ENCODE measurements at regions not wholly inside any gene's neighbourhood (a gene's known extent, or its start where the extent isn't known, plus 50 kb on each side); places are given as distances from the start of the nearest gene placed in this dataset.

- TF ChIP-seq EZH2 (IDR thresholded peaks at IDR 0.05; ENCODE audit: low read depth) (no peak), CTCF (conservative IDR thresholded peaks at IDR 0.05) (no peak)
- no peak overlapping the region for H3K27ac ChIP-seq
- H3K4me1 ChIP-seq (replicated peaks; ENCODE audit: insufficient read depth), result no peaks in the 10 kb centered on the region
- no peaks in the 10 kb centered on the region for H3K36me3 ChIP-seq (ENCODE audit: low read depth)
- H3K27me3 ChIP-seq (ENCODE audit: insufficient read depth, low read depth), result peaks cover 38% of the 10 kb centered on the region
- no TSS peak for BruUV-seq (replicated peaks)
- H3K4me2 ChIP-seq, result no peak overlapping the region
- intact Hi-C loops (cut with micrococcal nuclease; ENCODE audit: unreplicated experiment), result loop anchor here (5.0 kb wide), 1 partner anchor 1742 kb away; no protein-coding TSS in a partner anchor
- H2AFZ ChIP-seq, result no peak overlapping the region
- no peak overlapping the region for H3K4me3 ChIP-seq
- ChIA-PET CTCF (no interaction called here), POLR2A (ENCODE audit: unreplicated experiment) (no interaction called here)
- no peaks in the 10 kb centered on the region for H3F3A ChIP-seq (ENCODE audit: insufficient read depth, low read depth)
- no peaks in the 10 kb centered on the region for H3K9me2 ChIP-seq (ENCODE audit: insufficient read depth)
- H4K20me1 ChIP-seq (ENCODE audit: insufficient read depth), result no peaks in the 10 kb centered on the region
- H3K9me3 ChIP-seq (ENCODE audit: insufficient read depth, low read depth), result no peaks in the 10 kb centered on the region
- H3K79me2 ChIP-seq (ENCODE audit: low read depth), result no peaks in the 10 kb centered on the region
- no peak for DNase-seq
Measured at GRCh38 chr18:72674710-72675109, 130.6 kb upstream of the CBLN2 start.

GRCh38 chr18:72673242-72673641, 129.1 kb upstream of the CBLN2 start:
- Histone ChIP-seq H3K4me2 (no peak overlapping the region), H3K79me2 (ENCODE audit: low read depth) (no peaks in the 10 kb centered on the region), H3K9me2 (ENCODE audit: insufficient read depth) (no peaks in the 10 kb centered on the region), H3K36me3 (ENCODE audit: low read depth) (no peaks in the 10 kb centered on the region), H4K20me1 (ENCODE audit: insufficient read depth) (no peaks in the 10 kb centered on the region), H3F3A (ENCODE audit: insufficient read depth, low read depth) (no peaks in the 10 kb centered on the region), H3K27me3 (ENCODE audit: insufficient read depth, low read depth) (peaks cover 26% of the 10 kb centered on the region), H3K4me3 (no peak overlapping the region), H3K27ac (no peak overlapping the region), H3K4me1 (replicated peaks; ENCODE audit: insufficient read depth) (no peaks in the 10 kb centered on the region), H3K9me3 (ENCODE audit: insufficient read depth, low read depth) (no peaks in the 10 kb centered on the region), H2AFZ (no peak overlapping the region)
- ChIA-PET CTCF (no interaction called here), POLR2A (ENCODE audit: unreplicated experiment) (no interaction called here)
- intact Hi-C loops (cut with micrococcal nuclease; ENCODE audit: unreplicated experiment), result loop anchor here (5.0 kb wide), 1 partner anchor 1741 kb away; no protein-coding TSS in a partner anchor
- TF ChIP-seq CTCF (conservative IDR thresholded peaks at IDR 0.05) (no peak), EZH2 (IDR thresholded peaks at IDR 0.05; ENCODE audit: low read depth) (no peak)
- no TSS peak for BruUV-seq (replicated peaks)
- no peak for DNase-seq

GRCh38 chr18:72672364-72673184, 128.4 kb upstream of the CBLN2 start:
- no peak for DNase-seq
- Histone ChIP-seq H3K4me3 (no peak overlapping the region), H3K27me3 (ENCODE audit: insufficient read depth, low read depth) (peaks cover 19% of the 10 kb centered on the region), H3K27ac (no peak overlapping the region), H3K9me3 (ENCODE audit: insufficient read depth, low read depth) (no peaks in the 10 kb centered on the region), H3F3A (ENCODE audit: insufficient read depth, low read depth) (no peaks in the 10 kb centered on the region), H3K9me2 (ENCODE audit: insufficient read depth) (no peaks in the 10 kb centered on the region), H3K4me2 (no peak overlapping the region), H3K79me2 (ENCODE audit: low read depth) (no peaks in the 10 kb centered on the region), H4K20me1 (ENCODE audit: insufficient read depth) (no peaks in the 10 kb centered on the region), H3K4me1 (replicated peaks; ENCODE audit: insufficient read depth) (no peaks in the 10 kb centered on the region), H3K36me3 (ENCODE audit: low read depth) (no peaks in the 10 kb centered on the region), H2AFZ (no peak overlapping the region)
- POLR2A ChIA-PET (ENCODE audit: unreplicated experiment), result no interaction called here
- CTCF ChIA-PET, result no interaction called here
- TF ChIP-seq CTCF (conservative IDR thresholded peaks at IDR 0.05) (peak; percentile 91), EZH2 (IDR thresholded peaks at IDR 0.05; ENCODE audit: low read depth) (no peak)
- intact Hi-C loops (cut with micrococcal nuclease; ENCODE audit: unreplicated experiment), result loop anchor here (5.0 kb wide), 1 partner anchor 1740 kb away; no protein-coding TSS in a partner anchor
- BruUV-seq (replicated peaks), result no TSS peak
